H9 (cell line): ENCODE measurements at regions not wholly inside any gene's neighbourhood (a gene's known extent, or its start where the extent isn't known, plus 50 kb on each side); places are given as distances from the start of the nearest gene placed in this dataset.

ENCODE experiments used
- DNase-seq: peaks from one replicate; pipeline ENCODE4 v3.0.0-alpha.2; 2017
- H2AFZ ChIP-seq: one replicate; pipeline ENCODE4 v1.6.1; 2013; ENCODE audit warnings: mild to moderate bottlenecking, low read length, control low read depth, moderate library complexity
- H2AK5ac ChIP-seq: 2 replicates; pipeline ENCODE4 v1.6.1; 2013; ENCODE audit warnings: low read length, control low read depth, mixed read lengths; ENCODE audit not compliant: insufficient read length
- H2BK120ac ChIP-seq: one replicate; pipeline ENCODE4 v1.6.1; 2013; ENCODE audit warnings: low read depth, mild to moderate bottlenecking, low read length, control low read depth, inconsistent platforms; ENCODE audit not compliant: poor library complexity, severe bottlenecking
- H2BK12ac ChIP-seq: 2 replicates; pipeline ENCODE4 v1.6.1; 2013; ENCODE audit warnings: low read length, control low read depth, mixed read lengths, low read depth; ENCODE audit not compliant: insufficient read length
- H2BK15ac ChIP-seq: 2 replicates; pipeline ENCODE4 v1.6.1; 2013; ENCODE audit warnings: low read depth, low read length, control low read depth
- H2BK20ac ChIP-seq: one replicate; pipeline ENCODE4 v1.6.1; 2013; ENCODE audit warnings: low read depth, mild to moderate bottlenecking, low read length, control low read depth, inconsistent platforms; ENCODE audit not compliant: poor library complexity, severe bottlenecking
- H2BK5ac ChIP-seq: 2 replicates; pipeline ENCODE4 v1.6.1; 2013; ENCODE audit warnings: low read length, control low read depth, mixed read lengths; ENCODE audit not compliant: insufficient read length
- H3K14ac ChIP-seq: 2 replicates; pipeline ENCODE4 v1.6.1; 2013; ENCODE audit warnings: low read length, control low read depth; ENCODE audit not compliant: insufficient read depth
- H3K18ac ChIP-seq: 2 replicates; pipeline ENCODE4 v1.6.1; 2013; ENCODE audit warnings: low read depth, mild to moderate bottlenecking, mixed read lengths, low read length, control low read depth; ENCODE audit not compliant: insufficient read length
- H3K23ac ChIP-seq: 2 replicates; pipeline ENCODE4 v1.6.1; 2013; ENCODE audit warnings: low read length, control low read depth, mixed read lengths, low read depth; ENCODE audit not compliant: insufficient read length
- H3K23me2 ChIP-seq: 2 replicates; pipeline ENCODE4 v1.6.1; 2013; ENCODE audit warnings: low read depth, mild to moderate bottlenecking, mixed read lengths, low read length, control low read depth; ENCODE audit not compliant: insufficient read length, poor library complexity, severe bottlenecking
- H3K27ac ChIP-seq: 2 replicates; pipeline ENCODE4 v1.5.1; 2013; ENCODE audit warnings: low read length, control low read depth, mixed read lengths, low read depth; ENCODE audit not compliant: insufficient read length
- H3K27me3 ChIP-seq: 2 replicates; pipeline ENCODE4 v1.6.1; 2013; ENCODE audit warnings: low read length, control low read depth, inconsistent platforms; ENCODE audit not compliant: insufficient read depth
- H3K4ac ChIP-seq: 2 replicates; pipeline ENCODE4 v1.6.1; 2013; ENCODE audit warnings: low read depth, mild to moderate bottlenecking, control low read depth, inconsistent platforms, low read length, moderate library complexity
- H3K4me1 ChIP-seq: 2 replicates; pipeline ENCODE4 v1.6.1; 2013; ENCODE audit warnings: low read length, control low read depth, inconsistent platforms; ENCODE audit not compliant: insufficient read depth
- H3K4me2 ChIP-seq: 2 replicates; pipeline ENCODE4 v1.6.1; 2013; ENCODE audit warnings: low read length, control low read depth, mixed read lengths; ENCODE audit not compliant: insufficient read length, insufficient read depth
- H3K56ac ChIP-seq: 2 replicates; pipeline ENCODE4 v1.6.1; 2013; ENCODE audit warnings: low read depth, mild to moderate bottlenecking, mixed read lengths, low read length, control low read depth; ENCODE audit not compliant: insufficient read length
- H3K79me1 ChIP-seq: 2 replicates; pipeline ENCODE4 v1.6.1; 2013; ENCODE audit warnings: low read depth, mild to moderate bottlenecking, moderate library complexity, low read length, control low read depth, inconsistent platforms; ENCODE audit not compliant: insufficient read depth, poor library complexity, severe bottlenecking
- H3K79me2 ChIP-seq: 2 replicates; pipeline ENCODE4 v1.6.1; 2013; ENCODE audit warnings: low read length, control low read depth, inconsistent platforms; ENCODE audit not compliant: insufficient read depth
- H3K9ac ChIP-seq: 2 replicates; pipeline ENCODE4 v1.6.1; 2013; ENCODE audit warnings: low read length, control low read depth, mixed read lengths; ENCODE audit not compliant: insufficient read length; ENCODE audit errors: extremely low read depth
- H3K9me3 ChIP-seq: one replicate; pipeline ENCODE4 v1.6.1; 2013; ENCODE audit warnings: low read depth, low read length, inconsistent platforms; ENCODE audit not compliant: control insufficient read depth
- H3T11ph ChIP-seq: one replicate; pipeline ENCODE4 v1.6.1; 2013; ENCODE audit warnings: mild to moderate bottlenecking, low read length, control low read depth, inconsistent platforms
- H4K20me1 ChIP-seq: one replicate; pipeline ENCODE4 v1.6.1; 2013; ENCODE audit not compliant: control insufficient read depth, insufficient read length, insufficient read depth
- H4K5ac ChIP-seq: 2 replicates; pipeline ENCODE4 v1.6.1; 2013; ENCODE audit warnings: low read depth, mild to moderate bottlenecking, mixed read lengths, low read length, control low read depth; ENCODE audit not compliant: insufficient read length
- H4K8ac ChIP-seq: replicated peaks from 2 replicates; pipeline ENCODE4 v1.6.1; 2013; ENCODE audit warnings: low read length, control low read depth, mixed read lengths, low read depth; ENCODE audit not compliant: insufficient read length
- H4K91ac ChIP-seq: 2 replicates; pipeline ENCODE4 v1.6.1; 2013; ENCODE audit warnings: low read depth, mild to moderate bottlenecking, moderate library complexity, mixed read lengths, low read length, control low read depth; ENCODE audit not compliant: insufficient read length
- H3K27ac Mint-ChIP-seq, 3 experiments: 2 replicates in 2 of 3; 3 replicates in 1 of 3; pipeline ENCODE4 v1.8.0; 2020 to 2021; ENCODE audit warnings: mixed read lengths in 3 of 3, mild to moderate bottlenecking in 1 of 3, moderate library complexity in 1 of 3
- H3K27me3 Mint-ChIP-seq: 2 replicates; pipeline ENCODE4 v1.8.0; 2021; ENCODE audit warnings: low read depth, mild to moderate bottlenecking, moderate library complexity, mixed read lengths
- H3K36me3 Mint-ChIP-seq, 3 experiments: 2 replicates in 2 of 3; 3 replicates in 1 of 3; pipeline ENCODE4 v1.8.0; 2020 to 2021; ENCODE audit warnings: low read depth in 3 of 3, mixed read lengths in 3 of 3; ENCODE audit not compliant: insufficient read depth in 1 of 3
- H3K4me1 Mint-ChIP-seq, 2 experiments: 2 replicates each; pipeline ENCODE4 v1.8.0; 2020; ENCODE audit warnings: mixed read lengths in 2 of 2
- H3K4me3 Mint-ChIP-seq, 2 experiments: 2 replicates in 1 of 2; 3 replicates in 1 of 2; pipeline ENCODE4 v1.8.0; 2020 to 2021; ENCODE audit warnings: mild to moderate bottlenecking in 2 of 2, mixed read lengths in 2 of 2, moderate library complexity in 1 of 2
- H3K9me3 Mint-ChIP-seq, 2 experiments: 2 replicates in 1 of 2; 3 replicates in 1 of 2; pipeline ENCODE4 v1.8.0; 2020; ENCODE audit warnings: mild to moderate bottlenecking in 2 of 2, mixed read lengths in 2 of 2, moderate library complexity in 1 of 2
- CTCF ChIP-seq: fragments of 200-600 bp; sonication (generic); conservative IDR thresholded peaks from 3 replicates; pipeline ENCODE4 v1.8.0; 2021; ENCODE audit warnings: antibody characterized with exemption, mild to moderate bottlenecking
- WGBS: extraction: QIAGEN DNeasy Blood & Tissue Kit; methylation state at CpG from one replicate; pipeline ENCODE4 v1.1.7; 2013; ENCODE audit warnings: missing lambda C conversion rate, low lambda C conversion rate, mixed read lengths; ENCODE audit not compliant: insufficient read length; ENCODE audit errors: extremely low coverage; 5-methylcytosine and 5-hydroxymethylcytosine counted together

GRCh38 chr13:67803118-67803517, 573.0 kb upstream of the PCDH9 start:
- Histone ChIP-seq H2BK20ac (no peak overlapping the region), H3K4ac (no peak overlapping the region), H2AK5ac (no peak overlapping the region), H3K27ac (no peak overlapping the region), H3T11ph (no peak overlapping the region), H2BK15ac (no peak overlapping the region), H4K8ac (no peak overlapping the region), H3K23me2 (no peaks in the 10 kb centered on the region), H3K18ac (no peak overlapping the region), H3K4me1 (peaks cover 4% of the 10 kb centered on the region; the same call in 1 of the 2 replicates), H3K23ac (no peak overlapping the region), H4K91ac (no peak overlapping the region), H2BK12ac (no peak overlapping the region), H3K27me3 (no peaks in the 10 kb centered on the region), H3K9ac (no peak overlapping the region), H2BK120ac (no peak overlapping the region), H2AFZ (peak overlapping the region; percentile 5), H3K9me3 (no peaks in the 10 kb centered on the region), H2BK5ac (no peak overlapping the region), H3K79me1 (no peaks in the 10 kb centered on the region), H4K5ac (no peak overlapping the region), H3K56ac (no peak overlapping the region), H3K4me2 (no peak overlapping the region), H3K14ac (no peak overlapping the region), H3K79me2 (no peaks in the 10 kb centered on the region), H4K20me1 (no peaks in the 10 kb centered on the region)
- H3K4me3 Mint-ChIP-seq, result no peak overlapping the region
- peaks cover 2 to 4% of the 10 kb centered on the region in 2 experiments; a peak in 2 of 5 replicates for H3K9me3 Mint-ChIP-seq
- no CpG with 5 or more reads among the region's 8 CpGs for WGBS
- no peak for TF ChIP-seq CTCF
- H3K27me3 Mint-ChIP-seq, result no peaks in the 10 kb centered on the region
- DNase-seq, result no peak
- peaks cover 0 to 3% of the 10 kb centered on the region in 2 experiments; a peak in 2 of 4 replicates for H3K4me1 Mint-ChIP-seq
- H3K27ac Mint-ChIP-seq, result no peak overlapping the region; a peak in 1 of 7 replicates
- H3K36me3 Mint-ChIP-seq, result peaks cover 7 to 10% (median 8%) of the 10 kb centered on the region in 3 experiments; a peak in 6 of 7 replicates
